Left cardiac atrium (tissue), 4 donors: ENCODE measurements at regions not wholly inside any gene's neighbourhood (a gene's known extent, or its start where the extent isn't known, plus 50 kb on each side); places are given as distances from the start of the nearest gene placed in this dataset.
A peak's percentile ranks its signal among the peaks of the same experiment; 100 is the strongest.
"Not testable (repeated sequence)": the region's sequence is repeated elsewhere in the genome, so short reads cannot be mapped to it uniquely, and the experiment has no call there.

ENCODE experiments used
- ATAC-seq, 2 donors: fragments of 200-7000 bp; cut with Tn5 transposase; one replicate each; pipeline ENCODE4 v1.9.1; 2020; ENCODE audit warnings: mild to moderate bottlenecking in 2 of 2, moderate library complexity in 2 of 2
- DNase-seq: peaks from one replicate; pipeline ENCODE4 v3.0.0-alpha.2; 2020
- intact Hi-C, 2 donors: fragments of 100-400 bp; cut with DNase I; formaldehyde crosslinking; loops; one replicate each; pipeline versions ENCODE4 v1.14.1 to v1.15.1; 2022 to 2023
- donor health status: DM: no; HTN: yes; CAD: no.
- donor health status: DM: no; HTN: yes; CAD: no; lungs with severe emphysema.
- donor health status: DM: yes; HTN: yes; CAD: no.
- donor health status: Dilated cardiomyopathy.

DNA sequence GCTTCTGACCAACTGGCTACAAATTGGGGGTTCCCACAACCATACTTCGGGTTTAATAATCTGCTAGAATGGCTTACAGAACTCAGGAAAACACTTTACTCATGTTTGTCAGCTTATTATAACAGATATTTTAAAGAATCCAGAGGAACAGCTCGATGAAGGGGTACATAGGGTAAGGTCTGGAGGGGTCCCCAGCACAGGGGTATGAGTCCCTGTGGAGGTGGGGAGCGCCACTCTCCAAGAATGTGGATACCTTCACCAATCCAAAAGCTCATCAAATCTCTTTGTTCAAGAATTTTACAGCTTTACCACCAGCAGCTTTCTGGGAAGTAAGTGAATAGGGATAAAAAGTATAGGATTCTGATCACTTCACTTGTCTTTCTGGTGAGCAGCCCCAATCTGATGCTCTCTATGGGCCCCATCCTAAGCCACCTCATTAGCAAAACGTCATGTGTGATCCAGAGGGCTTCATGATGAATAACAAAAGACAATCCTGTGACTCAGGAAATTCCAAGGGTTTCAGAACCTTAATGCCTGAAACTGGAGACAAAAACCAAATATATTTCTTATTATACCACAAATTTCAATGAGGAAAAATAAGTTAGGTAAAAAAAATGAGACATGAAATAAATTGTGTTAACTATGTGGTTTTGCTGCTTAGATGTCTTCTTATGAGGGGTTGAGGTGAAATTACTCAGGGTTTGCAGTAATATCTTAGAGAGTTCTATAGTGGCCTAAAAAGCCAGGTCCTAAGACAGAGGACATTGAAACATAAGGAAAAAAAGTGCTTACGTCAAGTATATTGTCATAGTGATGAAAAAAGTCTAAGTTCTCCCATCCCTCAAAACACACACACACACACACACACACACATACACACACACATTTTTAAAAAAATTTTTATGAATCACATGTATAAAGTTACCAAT, 290.5 kb downstream of the ANXA1 start:
- ATAC-seq (no peak), DNase-seq (no peak)
- intact Hi-C loops: no loop called here

DNA sequence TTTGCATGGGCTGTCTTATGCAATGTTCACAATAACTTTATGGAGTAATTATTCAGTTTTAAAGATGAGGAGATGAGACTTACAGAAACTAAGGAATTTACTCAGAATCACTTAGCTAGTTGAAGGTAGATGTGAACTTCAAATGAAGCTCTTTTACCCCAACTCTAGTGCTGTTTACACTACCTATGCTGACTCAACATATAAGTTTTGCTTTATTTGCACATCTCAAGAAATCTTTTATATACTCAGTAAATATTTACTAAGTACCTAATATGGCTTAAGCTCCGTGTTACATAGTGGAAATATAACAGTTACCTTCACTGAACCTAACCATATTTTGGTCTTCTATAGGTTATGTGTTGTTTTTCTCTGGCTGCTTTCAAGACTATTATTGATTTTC, 293.2 kb downstream of the ANXA1 start:
- DNase-seq: no peak
- intact Hi-C loops: no loop called here
- no peak for ATAC-seq

DNA sequence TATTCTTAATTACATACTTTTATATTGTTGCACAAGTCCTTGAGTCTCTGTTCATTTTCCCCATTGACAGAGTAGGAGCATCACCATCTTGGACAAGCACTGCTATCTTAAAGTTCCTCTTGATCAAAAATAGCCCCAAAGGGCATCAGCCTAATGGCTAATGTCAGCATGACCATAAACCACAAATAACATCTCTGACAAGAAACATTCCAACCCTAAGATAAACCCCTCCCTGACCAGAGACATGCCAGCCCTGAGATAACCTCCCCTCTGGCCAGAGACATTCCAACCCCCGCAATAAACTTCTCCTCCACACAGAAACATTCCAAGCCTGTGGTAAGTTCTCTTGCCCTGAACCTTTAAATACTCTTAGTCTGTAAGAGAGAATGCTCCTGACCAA, 293.7 kb downstream of the ANXA1 start:
- DNase-seq, intact Hi-C loops: not testable (repeated sequence)
- ATAC-seq: peak in 1 of 2 donors; percentile 48

DNA sequence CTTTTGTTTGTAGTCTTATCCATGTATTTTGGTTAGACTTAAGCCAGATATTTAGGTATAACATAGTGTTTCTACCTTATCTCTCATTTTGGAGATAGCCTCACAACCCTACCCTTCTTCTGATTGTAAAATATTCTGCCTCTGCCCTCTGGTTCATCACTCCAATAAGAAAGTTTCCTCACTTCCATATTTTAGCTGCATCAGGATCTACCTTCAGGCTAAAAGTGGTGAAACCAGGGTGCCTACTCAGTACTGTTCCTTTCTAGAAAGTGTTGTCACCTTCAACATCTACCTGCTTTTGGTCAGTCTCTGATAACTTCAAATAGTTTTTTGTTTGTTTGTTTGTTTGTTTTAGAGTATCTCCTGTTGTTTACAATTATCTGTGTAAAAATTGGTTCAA, 294.6 kb downstream of the ANXA1 start:
- intact Hi-C loops: no loop called here
- ATAC-seq: no peak
- DNase-seq: no peak

DNA sequence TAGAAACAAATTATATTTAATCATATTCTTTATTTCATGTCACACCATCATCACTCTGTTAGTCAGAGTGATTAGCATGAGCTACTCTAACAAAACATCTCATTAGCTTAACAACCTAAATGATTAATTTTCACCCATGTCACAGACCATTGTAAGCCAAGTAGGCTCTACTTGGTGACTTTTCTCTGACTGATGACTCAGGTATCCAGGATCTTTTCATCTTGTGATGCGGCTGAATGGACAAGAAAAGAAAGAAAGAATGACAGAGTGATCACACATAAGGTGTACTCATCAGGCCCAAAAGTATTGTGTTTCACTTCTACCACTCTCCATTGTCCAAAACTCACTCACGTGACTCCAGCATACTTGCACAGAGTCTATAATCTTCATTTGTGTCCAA, 299.3 kb downstream of the ANXA1 start:
- intact Hi-C loops: no loop called here
- ATAC-seq: no peak
- DNase-seq: no peak

DNA sequence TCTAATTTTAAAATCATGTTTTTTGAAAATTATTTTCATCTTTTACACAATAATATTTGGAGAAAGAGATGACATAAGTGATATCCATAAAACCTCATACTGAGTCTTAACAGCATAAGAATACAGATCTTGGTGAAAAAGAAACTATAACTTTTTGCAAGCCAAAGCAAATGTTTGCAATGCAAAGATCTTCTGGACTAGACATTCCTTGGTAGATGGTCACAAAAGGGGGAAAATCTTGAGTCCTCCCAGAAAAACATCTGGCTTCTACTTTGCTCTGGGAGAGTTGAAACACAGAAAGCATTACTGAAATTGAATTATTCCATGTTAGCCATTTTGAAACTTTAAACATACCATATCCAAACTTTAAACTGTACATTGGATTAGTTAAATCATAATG, 308.2 kb downstream of the ANXA1 start:
- intact Hi-C loops: no loop called here
- DNase-seq: no peak
- ATAC-seq: no peak

DNA sequence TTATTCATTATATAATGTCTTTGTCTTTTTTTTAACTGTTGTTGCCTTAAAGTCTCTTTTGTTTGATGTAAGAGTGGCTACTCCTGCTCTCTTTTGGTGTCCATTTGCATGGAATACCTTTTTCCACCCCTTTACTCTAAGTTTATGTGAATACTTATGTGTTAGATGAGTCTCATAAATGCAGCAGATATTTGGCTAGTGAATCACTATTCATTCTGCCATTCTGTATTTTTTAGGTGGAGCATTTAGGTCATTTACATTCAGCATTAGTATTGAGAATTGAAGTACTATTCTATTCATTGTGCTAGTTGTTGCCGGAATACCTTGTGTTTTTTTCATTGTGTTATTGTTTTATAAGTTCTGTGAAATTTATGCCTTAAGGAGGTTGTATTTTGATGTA, 317.1 kb downstream of the ANXA1 start:
- intact Hi-C loops: no loop called here
- no peak for DNase-seq
- ATAC-seq: no peak

DNA sequence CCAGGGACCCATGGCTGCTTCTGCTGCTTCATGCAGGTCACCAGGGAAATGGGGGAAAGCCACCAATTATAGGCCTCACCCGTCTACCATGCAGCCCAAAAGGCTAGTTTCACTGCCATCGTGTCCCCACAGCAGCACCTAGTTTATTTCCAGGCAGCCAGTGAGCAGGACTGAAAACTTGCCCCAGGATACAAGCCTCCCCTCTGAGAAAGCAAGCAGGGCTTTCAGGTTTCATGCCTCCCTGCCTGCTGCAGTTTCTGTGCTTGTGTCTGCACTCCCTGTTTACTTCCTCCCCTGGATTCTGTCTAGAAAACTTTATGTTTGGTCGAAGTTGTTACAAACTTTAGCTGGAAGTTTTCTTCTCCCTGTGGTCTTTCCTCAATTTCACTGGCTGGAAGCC, 319.1 kb downstream of the ANXA1 start:
- DNase-seq (no peak), ATAC-seq (no peak)
- intact Hi-C loops: no loop called here

DNA sequence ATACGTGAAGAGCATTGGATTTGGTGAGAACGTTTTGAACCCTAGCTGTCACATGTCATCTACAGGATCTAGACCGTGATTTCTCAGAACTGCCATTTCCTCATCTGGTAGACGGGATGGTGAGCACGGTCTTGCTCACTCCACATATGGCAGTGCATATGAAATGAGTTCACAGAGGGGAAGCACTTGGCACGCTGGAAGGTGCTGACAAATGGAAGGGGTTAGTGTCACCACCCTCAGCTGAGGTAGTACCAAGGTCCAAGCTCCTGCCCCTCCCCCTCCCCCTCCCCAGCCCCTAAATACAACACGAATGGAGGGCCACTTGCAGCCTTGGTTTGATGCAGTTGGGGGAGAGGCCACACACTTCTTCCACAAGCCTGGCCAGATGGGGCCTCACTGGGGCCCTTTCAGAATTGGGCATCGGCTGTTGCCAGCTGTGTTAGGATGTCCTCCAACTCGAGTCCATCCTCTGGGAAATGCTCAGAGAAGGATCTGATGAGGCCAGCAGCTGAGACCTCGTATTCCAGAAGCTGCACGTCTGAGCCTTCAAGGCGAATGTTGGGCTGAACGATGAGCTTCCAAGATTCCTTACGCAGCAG, 322.4 kb downstream of the ANXA1 start:
- no peak for ATAC-seq
- intact Hi-C loops: no loop called here
- no peak for DNase-seq

DNA sequence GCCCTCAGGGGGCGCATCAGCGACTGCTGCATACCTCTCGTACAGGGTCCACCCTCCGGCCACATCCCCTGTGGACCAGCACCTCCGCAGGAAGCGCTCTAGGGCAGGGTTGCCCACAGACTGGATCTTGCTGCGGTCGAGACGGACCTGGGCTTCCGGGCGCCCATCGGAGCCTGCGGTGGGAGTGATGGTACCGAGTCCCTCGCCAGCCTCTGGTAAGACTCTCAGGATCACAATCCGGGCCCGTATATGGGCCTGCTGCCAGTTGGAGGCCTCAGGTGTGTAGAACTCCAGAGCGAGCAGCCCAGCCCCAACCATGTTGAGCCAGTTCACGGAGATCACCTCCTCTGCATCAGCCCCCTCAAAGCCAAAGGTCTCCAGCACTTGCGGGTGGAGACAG, 323.0 kb downstream of the ANXA1 start:
- intact Hi-C loops: no loop called here
- DNase-seq (no peak), ATAC-seq (no peak)

DNA sequence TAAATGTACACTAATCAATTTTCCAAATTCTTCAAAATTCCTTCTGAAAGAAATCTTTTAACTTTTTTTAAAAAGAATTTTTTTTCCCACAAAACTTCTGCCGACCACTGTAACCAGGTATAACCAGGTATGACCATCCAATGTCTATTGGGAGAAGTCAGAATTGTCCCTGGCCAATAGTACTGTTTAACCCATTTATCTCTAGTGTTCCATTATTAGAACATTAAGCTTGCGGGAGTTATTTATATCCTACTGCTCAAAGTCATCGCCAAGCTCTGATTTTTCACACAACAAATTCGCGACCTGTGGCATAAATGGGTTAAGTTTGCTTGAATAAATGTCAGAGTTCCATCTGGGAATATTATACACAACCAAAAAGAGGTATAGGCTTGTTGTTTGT, 343.2 kb downstream of the ANXA1 start:
- intact Hi-C loops: no loop called here
- no peak for DNase-seq
- no peak for ATAC-seq

DNA sequence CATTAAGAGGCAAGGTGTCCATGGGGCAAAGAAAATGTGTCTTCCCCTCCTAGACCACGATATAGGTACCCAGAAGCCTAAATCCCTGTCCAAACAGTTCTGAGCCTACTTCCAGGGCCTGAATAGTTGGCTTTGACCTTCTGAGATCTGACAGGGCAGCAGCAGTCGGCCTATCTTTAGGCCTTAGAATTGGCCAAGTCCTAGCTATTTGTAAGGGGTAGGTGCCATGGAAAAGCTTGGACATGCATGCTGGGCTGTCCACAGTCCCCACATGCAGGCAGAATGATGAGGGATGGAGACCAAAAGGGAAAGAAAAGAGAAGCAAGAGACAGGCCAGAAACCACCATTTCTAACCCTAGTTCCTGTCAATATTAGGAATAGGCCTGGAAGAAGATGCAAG, 346.1 kb downstream of the ANXA1 start:
- ATAC-seq (peak in 1 of 2 donors; percentile 41), DNase-seq (no peak)
- intact Hi-C loops: no loop called here

DNA sequence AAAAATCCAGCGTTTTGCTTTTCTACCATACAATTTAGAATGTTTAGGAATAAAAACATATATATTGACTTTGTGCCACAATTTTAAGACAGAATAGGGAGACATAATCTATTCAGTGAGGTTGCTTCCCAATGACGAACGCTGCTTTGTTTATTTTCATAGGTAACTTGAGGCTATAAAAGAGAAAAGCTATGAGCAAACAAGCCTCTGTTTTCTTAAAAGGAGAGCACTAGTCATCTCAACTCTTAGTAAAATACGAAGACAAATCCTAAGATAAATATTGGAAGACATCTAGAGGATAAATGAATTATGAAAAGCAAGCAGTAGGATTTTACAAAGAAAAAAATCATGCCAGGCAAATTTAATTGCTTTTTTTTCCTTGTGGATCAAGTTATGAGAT, 363.6 kb downstream of the ANXA1 start:
- ATAC-seq (no peak), DNase-seq (no peak)
- intact Hi-C loops: no loop called here

DNA sequence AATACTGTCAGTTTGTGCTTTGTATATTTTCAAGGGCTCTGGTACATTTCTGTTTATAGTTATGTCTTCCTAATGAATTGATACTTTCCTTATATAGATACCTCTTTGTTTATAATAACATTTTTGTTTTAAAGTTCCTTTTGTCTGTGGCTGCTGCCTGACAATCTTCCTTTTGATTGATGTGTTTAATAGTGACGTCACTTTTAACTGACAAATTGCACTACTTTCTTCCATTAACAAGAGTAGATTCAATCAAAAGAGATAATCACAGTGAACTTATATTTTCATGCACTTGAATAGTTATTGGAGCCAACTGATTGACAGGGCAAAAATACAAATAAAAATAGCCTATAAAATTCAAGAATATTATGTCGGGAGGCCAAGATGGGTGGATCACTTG, 371.7 kb downstream of the ANXA1 start:
- DNase-seq: no peak
- ATAC-seq: no peak
- intact Hi-C loops: no loop called here

DNA sequence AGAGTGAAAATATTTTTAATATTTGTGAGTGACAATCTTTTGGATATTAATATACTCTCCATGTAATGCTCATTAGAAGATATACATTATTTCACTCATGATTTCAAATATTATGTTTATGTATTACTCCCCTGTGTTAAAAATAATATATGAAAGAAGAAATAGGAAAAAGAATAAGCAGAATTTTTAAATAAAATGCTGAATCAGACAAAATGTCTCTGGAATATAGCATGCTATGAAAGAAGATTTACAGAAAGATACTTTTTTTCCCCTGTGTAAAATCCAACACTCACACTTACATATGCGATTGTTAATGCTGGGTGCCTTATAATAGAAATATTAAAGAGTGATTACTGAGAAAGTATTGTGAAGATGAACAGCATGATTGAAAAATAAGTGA, 373.7 kb downstream of the ANXA1 start:
- intact Hi-C loops: no loop called here
- DNase-seq (no peak), ATAC-seq (no peak)

DNA sequence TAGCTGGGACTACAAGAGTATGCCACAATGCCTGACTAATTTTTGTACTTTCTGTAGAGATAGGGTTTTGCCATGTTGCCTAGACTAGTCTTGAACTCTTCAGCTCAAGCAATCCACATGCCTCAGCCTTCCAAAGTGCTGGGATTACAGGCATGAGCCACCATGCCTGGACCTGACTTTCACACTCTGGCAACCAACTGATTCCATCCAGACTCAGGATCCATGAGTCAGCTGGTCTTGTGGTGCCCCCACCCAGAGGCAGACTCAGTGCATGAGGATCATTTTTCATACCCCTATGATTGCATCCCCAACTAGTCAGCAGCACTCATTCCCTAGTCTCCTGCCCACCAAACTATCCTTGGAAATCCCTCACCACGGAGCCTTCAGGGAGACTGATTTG, 375.9 kb downstream of the ANXA1 start:
- ATAC-seq (no peak), DNase-seq (no peak)
- intact Hi-C loops: no loop called here

DNA sequence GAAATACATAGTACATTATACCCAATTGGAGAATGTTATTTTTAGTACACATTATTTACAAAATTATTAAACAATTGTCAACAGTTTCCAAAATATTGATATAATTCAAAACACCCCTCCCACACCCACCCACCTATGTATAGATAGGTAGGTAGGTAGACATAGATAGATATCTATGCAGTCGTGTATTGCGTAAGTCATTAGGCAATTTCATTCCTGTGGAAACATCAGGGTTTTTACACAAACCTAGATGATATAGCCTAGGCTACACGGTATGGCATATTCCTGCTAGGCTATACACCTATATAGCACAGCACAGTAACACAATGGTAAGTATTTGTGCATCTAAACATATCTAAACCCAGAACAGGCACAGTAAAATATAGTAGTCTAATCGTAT, 377.3 kb downstream of the ANXA1 start:
- intact Hi-C loops: no loop called here
- DNase-seq (no peak), ATAC-seq (no peak)

DNA sequence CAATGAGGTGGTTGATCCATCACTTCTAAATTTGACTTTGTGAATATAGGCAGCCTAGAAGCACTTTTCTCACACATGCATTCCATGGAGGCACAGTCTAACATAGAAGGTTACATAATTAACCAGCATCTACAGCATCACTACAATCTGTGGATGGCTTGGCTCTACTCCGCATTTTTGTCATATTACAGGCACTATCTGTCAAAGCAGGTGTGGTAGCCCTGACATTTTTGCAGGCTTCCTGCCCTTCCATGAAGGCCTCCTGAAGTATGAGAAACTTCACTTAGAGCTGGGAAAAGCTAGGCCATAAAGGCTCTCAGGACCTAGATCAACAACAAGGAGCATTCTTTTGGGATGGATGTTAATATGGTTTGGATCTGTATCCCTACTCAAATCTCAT, 378.0 kb downstream of the ANXA1 start:
- ATAC-seq (no peak), DNase-seq (no peak)
- intact Hi-C loops: loop anchor here in 1 of 2 donors (10.0 kb wide), 1 partner anchor 45 kb away; no protein-coding TSS in a partner anchor

DNA sequence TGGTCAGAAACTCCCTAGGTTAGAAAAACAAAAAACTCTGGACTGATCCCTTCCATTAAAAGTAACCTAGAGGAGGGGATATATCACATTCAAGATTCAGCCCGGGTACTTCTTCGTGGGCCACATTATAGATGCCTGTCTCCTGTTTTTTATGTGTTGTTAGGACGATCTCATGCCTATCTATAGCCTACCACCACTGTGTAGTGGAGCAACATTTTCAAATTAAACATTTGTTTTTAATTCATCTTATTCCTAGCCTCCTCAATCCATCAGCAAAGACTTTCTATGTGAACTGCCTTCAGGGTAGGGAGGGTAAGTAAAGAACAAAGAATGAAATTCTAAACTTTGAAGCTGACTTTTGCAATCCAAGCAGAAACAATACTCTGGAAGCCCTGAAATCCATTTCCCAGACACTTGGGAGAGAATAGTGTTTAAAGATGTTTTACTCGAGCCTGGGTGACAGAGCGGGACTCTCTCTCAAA, 379.4 kb downstream of the ANXA1 start:
- DNase-seq (no peak), ATAC-seq (no peak)
- intact Hi-C loops: loop anchor here in 1 of 2 donors (10.0 kb wide), 1 partner anchor 46 kb away; no protein-coding TSS in a partner anchor

DNA sequence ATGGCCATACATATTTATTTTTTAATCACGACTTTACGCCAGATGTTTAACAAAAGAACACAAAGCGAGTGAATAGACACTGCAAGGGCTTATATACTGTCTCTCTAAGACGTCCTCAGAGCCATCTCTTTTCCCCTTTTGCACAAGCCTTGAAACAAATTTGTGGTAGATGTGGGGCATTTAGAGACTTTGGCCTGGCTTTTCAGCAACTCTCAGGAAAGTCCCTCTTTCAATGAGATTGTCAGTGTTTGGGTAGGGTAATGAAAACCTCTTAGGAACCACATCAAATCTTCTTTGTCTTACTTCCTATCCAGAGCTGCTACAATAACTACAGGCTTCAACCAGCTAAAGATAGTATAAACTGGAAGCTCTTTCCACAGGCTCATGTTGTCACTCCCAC, 380.0 kb downstream of the ANXA1 start:
- DNase-seq: no peak
- intact Hi-C loops: loop anchor here in 1 of 2 donors (10.0 kb wide), 1 partner anchor 47 kb away; no protein-coding TSS in a partner anchor
- no peak for ATAC-seq

DNA sequence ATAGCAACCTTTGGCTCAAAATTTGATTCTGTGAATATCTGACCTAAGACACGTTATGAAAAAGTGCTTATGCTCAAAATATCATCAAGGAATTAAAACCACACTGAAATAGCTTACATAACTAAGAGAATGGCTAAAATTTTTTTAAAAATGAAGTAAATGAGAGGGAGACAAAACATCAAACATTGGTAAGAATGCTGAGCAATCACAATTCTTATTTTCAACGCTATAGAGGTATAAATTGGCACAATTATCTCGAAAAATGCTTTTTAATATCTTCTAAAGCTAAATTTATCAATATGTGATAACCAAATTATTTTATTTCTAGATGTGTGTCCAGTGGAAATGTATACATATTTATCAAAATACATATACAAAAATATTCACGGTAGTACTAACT, 381.3 kb downstream of the ANXA1 start:
- ATAC-seq: no peak
- DNase-seq: no peak
- intact Hi-C loops: loop anchor here in 1 of 2 donors (10.0 kb wide), 1 partner anchor 48 kb away; no protein-coding TSS in a partner anchor
